Progenitor cell of endocrine pancreas (in vitro differentiated cells): ENCODE measurements at regions not wholly inside any gene's neighbourhood (a gene's known extent, or its start where the extent isn't known, plus 50 kb on each side); places are given as distances from the start of the nearest gene placed in this dataset.

Experiments used
- DNase-seq: peaks from one replicate; pipeline ENCODE4 v3.0.0; 2021; ENCODE audit warnings: low spot score; ENCODE audit not compliant: unreplicated experiment
- H3K27ac Mint-ChIP-seq: 2 replicates; pipeline ENCODE4 v1.8.0; 2021; ENCODE audit warnings: mild to moderate bottlenecking, moderate library complexity, mixed read lengths
- H3K27me3 Mint-ChIP-seq: 2 replicates; pipeline ENCODE4 v1.8.0; 2021; ENCODE audit warnings: mixed read lengths
- H3K36me3 Mint-ChIP-seq: 2 replicates; pipeline ENCODE4 v1.8.0; 2022; ENCODE audit warnings: mixed read lengths; ENCODE audit not compliant: insufficient read depth
- H3K4me1 Mint-ChIP-seq: 2 replicates; pipeline ENCODE4 v1.8.0; 2021; ENCODE audit warnings: low read depth, mixed read lengths
- H3K4me3 Mint-ChIP-seq: 2 replicates; pipeline ENCODE4 v1.8.0; 2021; ENCODE audit warnings: low read depth, mild to moderate bottlenecking, moderate library complexity, mixed read lengths
- H3K9me3 Mint-ChIP-seq: 2 replicates; pipeline ENCODE4 v1.8.0; 2021; ENCODE audit warnings: low read depth, mixed read lengths
- TF ChIP-seq, protein P1 (sequence below): fragments of 200-600 bp; sonication (generic); IDR thresholded peaks from one replicate; pipeline ENCODE4 v1.5.0; 2021; ENCODE audit warnings: antibody characterized with exemption, mild to moderate bottlenecking; ENCODE audit not compliant: unreplicated experiment

DNA sequence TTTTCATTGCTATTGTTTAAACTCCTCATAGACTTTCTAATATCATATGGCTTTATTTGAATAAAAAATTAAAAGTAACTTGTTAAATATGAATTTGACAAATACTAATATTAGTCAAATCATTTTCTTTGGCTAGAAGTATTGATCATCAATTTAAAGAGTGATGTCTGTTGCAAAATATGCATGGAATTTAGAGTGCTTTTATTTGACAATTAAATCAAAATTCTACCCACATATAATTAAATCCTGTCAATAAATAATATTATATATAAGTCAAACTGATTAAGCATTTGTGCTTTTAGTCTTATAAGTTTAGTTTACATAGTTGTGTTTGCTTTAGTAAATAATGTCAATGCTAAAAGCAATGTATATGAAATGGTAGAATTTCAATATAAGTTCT, 318.6 kb upstream of the ROBO1 start:
- Mint-ChIP-seq H3K27ac (no peak overlapping the region), H3K9me3 (no peaks in the 10 kb centered on the region), H3K4me3 (no peak overlapping the region), H3K27me3 (no peaks in the 10 kb centered on the region), H3K4me1 (peaks cover 3% of the 10 kb centered on the region), H3K36me3 (no peaks in the 10 kb centered on the region)
- TF ChIP-seq, protein P1, sequence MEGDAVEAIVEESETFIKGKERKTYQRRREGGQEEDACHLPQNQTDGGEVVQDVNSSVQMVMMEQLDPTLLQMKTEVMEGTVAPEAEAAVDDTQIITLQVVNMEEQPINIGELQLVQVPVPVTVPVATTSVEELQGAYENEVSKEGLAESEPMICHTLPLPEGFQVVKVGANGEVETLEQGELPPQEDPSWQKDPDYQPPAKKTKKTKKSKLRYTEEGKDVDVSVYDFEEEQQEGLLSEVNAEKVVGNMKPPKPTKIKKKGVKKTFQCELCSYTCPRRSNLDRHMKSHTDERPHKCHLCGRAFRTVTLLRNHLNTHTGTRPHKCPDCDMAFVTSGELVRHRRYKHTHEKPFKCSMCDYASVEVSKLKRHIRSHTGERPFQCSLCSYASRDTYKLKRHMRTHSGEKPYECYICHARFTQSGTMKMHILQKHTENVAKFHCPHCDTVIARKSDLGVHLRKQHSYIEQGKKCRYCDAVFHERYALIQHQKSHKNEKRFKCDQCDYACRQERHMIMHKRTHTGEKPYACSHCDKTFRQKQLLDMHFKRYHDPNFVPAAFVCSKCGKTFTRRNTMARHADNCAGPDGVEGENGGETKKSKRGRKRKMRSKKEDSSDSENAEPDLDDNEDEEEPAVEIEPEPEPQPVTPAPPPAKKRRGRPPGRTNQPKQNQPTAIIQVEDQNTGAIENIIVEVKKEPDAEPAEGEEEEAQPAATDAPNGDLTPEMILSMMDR, result no peak
- DNase-seq, result no peak

DNA sequence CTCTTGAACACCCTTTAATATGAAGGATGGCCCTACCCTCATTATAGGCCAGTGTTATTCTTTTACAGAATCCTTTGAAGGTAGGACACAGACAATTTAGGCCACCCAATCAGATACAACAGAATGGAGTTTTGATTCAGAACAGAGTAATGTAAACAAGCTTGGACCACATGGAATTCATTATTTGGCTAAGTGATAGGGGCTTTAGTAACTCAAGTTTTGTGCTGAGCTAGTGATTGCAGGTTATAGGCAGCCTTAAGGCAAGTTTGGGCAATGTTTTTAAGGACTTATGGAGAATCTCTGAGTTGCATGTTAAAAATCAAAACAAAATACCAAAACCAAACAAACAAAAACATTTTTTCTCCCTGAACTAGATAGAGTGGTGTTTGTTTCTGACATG, 312.1 kb upstream of the ROBO1 start:
- Mint-ChIP-seq H3K9me3 (no peaks in the 10 kb centered on the region), H3K27me3 (no peaks in the 10 kb centered on the region), H3K36me3 (no peaks in the 10 kb centered on the region), H3K27ac (no peak overlapping the region), H3K4me3 (no peak overlapping the region), H3K4me1 (no peaks in the 10 kb centered on the region)
- no peak for DNase-seq
- TF ChIP-seq, protein P1, result no peak

DNA sequence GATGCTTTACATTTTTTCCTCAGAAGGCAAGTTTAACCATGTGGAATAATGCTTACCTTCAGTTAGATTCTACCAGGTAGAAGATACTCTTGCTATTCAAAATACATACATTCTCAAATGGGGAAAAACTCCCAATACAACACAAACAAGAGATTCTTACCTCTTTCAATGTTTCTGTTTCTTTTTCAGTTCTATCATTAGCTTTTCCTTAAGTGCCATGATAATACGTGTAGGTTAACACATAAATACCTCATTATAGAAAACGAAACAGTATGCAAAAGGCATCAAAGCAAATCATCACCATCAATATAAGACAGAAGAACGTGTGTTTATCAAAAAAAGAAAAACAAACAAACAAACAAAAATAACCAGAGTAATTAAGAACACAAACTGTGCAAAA, 300.7 kb upstream of the ROBO1 start:
- H3K36me3 Mint-ChIP-seq, result peaks cover 1% of the 10 kb centered on the region

DNA sequence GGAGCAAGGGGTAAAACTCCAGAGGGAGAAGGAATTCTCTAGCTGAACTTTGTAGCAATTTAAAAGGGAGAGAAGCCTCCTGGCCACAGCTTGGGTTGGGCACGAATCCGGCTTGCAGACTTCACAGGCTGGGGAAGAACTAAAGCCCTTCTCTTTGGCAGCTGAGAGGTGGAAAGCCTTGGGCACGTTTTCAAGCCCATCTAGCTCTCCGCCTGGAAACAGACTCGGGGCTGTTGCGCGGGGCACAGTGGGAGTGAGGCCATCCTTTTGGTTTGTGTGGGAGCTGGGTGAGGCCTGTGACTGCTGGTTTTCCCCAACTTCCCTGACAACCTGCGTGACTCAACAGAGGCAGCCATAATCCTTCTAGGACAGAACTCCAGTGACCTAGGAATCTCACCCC, 295.7 kb upstream of the ROBO1 start:
- peaks cover 9% of the 10 kb centered on the region for H3K9me3 Mint-ChIP-seq
- H3K27me3 Mint-ChIP-seq, result peaks cover 3% of the 10 kb centered on the region
- no peak for DNase-seq
- peaks cover 6% of the 10 kb centered on the region for H3K4me1 Mint-ChIP-seq
- no peak overlapping the region for H3K4me3 Mint-ChIP-seq
- H3K27ac Mint-ChIP-seq, result no peak overlapping the region
- peaks cover 1% of the 10 kb centered on the region for H3K36me3 Mint-ChIP-seq
- TF ChIP-seq, protein P1, result no peak

More for the DNA sequence above, 300.7 kb upstream of the ROBO1 start:
- H3K4me1 Mint-ChIP-seq, result peaks cover 12% of the 10 kb centered on the region
- no peak overlapping the region for H3K27ac Mint-ChIP-seq
- peaks cover 3% of the 10 kb centered on the region for H3K27me3 Mint-ChIP-seq
- no peak overlapping the region for H3K4me3 Mint-ChIP-seq
- TF ChIP-seq, protein P1, result no peak
- peaks cover 12% of the 10 kb centered on the region for H3K9me3 Mint-ChIP-seq
- DNase-seq, result no peak

DNA sequence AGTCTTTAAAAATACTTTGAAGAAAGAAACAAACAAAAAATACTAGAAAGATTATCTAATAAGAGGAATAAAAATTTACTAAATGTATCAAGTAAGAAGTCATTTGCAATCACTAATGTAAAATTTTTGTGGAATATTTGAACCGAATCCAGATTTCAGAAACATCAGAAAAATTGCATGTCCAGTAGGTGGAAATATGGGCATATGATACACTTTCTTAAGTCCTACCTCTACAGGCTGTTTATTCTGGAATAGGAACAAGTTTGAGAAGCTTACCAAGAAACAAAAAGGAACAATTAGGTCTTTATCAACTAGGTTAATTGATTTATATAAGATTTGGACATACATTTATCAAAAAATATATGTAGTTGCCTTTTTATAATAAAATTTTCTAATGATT, 292.9 kb upstream of the ROBO1 start:
- H3K36me3 Mint-ChIP-seq, result peaks cover 1% of the 10 kb centered on the region
- H3K9me3 Mint-ChIP-seq, result peaks cover 9% of the 10 kb centered on the region
- H3K27me3 Mint-ChIP-seq, result peaks cover 3% of the 10 kb centered on the region
- TF ChIP-seq, protein P1, result no peak
- no peak overlapping the region for H3K4me3 Mint-ChIP-seq
- no peak for DNase-seq
- no peaks in the 10 kb centered on the region for H3K4me1 Mint-ChIP-seq
- H3K27ac Mint-ChIP-seq, result no peak overlapping the region
